Endothelial cell of umbilical vein (primary cell): ENCODE measurements at regions not wholly inside any gene's neighbourhood (a gene's known extent, or its start where the extent isn't known, plus 50 kb on each side); places are given as distances from the start of the nearest gene placed in this dataset.

Experiments used
- BruUV-seq: library from RNA; stranded (reverse); fragments of 400-500 nt; replicated peaks from 2 replicates; lab custom pipeline; 2021; lab: Mats Ljungman, UMichigan
- CTCF ChIA-PET: fragments of 300-600, 350-600 bp; sonication (Branson Sonifier 250); formaldehyde crosslinking; loops from one replicate; lab custom pipeline; 2021; ENCODE audit warnings: antibody characterized with exemption, inconsistent platforms; lab: Charles Lee
- POLR2A ChIA-PET: fragments of 300-600, 350-600 bp; sonication (Branson Sonifier 250); formaldehyde crosslinking; loops from one replicate; lab custom pipeline; 2021; ENCODE audit warnings: antibody characterized with exemption, inconsistent platforms; lab: Charles Lee
- DNase-seq: peaks from one replicate; pipeline ENCODE4 v3.0.0-alpha.2; 2011; ENCODE audit warnings: low read depth, low spot score
- FAIRE-seq: peaks from 2 replicates; lab custom pipeline; 2011; peaks lifted over from hg19 to GRCh38; lab: Jason Lieb, UNC
- H2AFZ ChIP-seq: 2 replicates; pipeline ENCODE4 v1.6.0; 2012; ENCODE audit warnings: low read depth, low read length, control low read depth, inconsistent platforms
- H3K27ac ChIP-seq: 2 replicates; pipeline ENCODE4 v1.5.1; 2011; ENCODE audit warnings: low read depth, mild to moderate bottlenecking, control low read depth, low read length, moderate library complexity; ENCODE audit not compliant: insufficient read depth
- H3K27me3 ChIP-seq, 2 experiments: 2 replicates each; pipeline versions ENCODE4 v1.6.0 to v1.6.1; 2011; ENCODE audit warnings: low read length in 2 of 2, mixed read lengths in 1 of 2; ENCODE audit not compliant: control insufficient read depth in 2 of 2, insufficient read depth in 2 of 2
- H3K36me3 ChIP-seq, 2 experiments: 2 replicates in 1 of 2; 3 replicates in 1 of 2; pipeline ENCODE4 v1.5.1; 2011; ENCODE audit warnings: low read length in 2 of 2, mild to moderate bottlenecking in 1 of 2, moderate library complexity in 1 of 2; ENCODE audit not compliant: control insufficient read depth in 2 of 2, insufficient read depth in 2 of 2; ENCODE audit errors: extremely low read depth in 1 of 2
- H3K4me1 ChIP-seq: 3 replicates; pipeline ENCODE4 v1.5.1; 2011; ENCODE audit warnings: mild to moderate bottlenecking, low read length; ENCODE audit not compliant: control insufficient read depth, insufficient read depth; ENCODE audit errors: extremely low read depth
- H3K4me2 ChIP-seq: 2 replicates; pipeline ENCODE4 v1.6.1; 2011; ENCODE audit warnings: low read length, control low read depth, mixed read lengths; ENCODE audit not compliant: insufficient read depth
- H3K4me3 ChIP-seq, 3 experiments: fragments of 200-600 bp in 1 of 3; sonication (generic), shearing (Covaris generic) in 1 of 3; replicated peaks in 1 of 3; 2 replicates each; pipeline ENCODE4 v1.5.1; 2011 to 2016; ENCODE audit warnings: control low read depth in 3 of 3, low read length in 3 of 3, mild to moderate bottlenecking in 2 of 3, inconsistent platforms in 1 of 3, low read depth in 1 of 3, moderate library complexity in 1 of 3; ENCODE audit not compliant: insufficient read depth in 1 of 3
- H3K79me2 ChIP-seq: 2 replicates; pipeline ENCODE4 v1.6.0; 2012; ENCODE audit warnings: low read length, inconsistent platforms; ENCODE audit not compliant: control insufficient read depth, insufficient read depth
- H3K9ac ChIP-seq: replicated peaks from 2 replicates; pipeline ENCODE3; 2011; ENCODE audit warnings: low read length, control low read depth; ENCODE audit not compliant: insufficient read depth; ENCODE audit errors: extremely low read depth
- H3K9me1 ChIP-seq: replicated peaks from 3 replicates; pipeline ENCODE4 v1.6.0; 2011; ENCODE audit warnings: mild to moderate bottlenecking, low read length; ENCODE audit not compliant: control insufficient read depth, insufficient read depth; ENCODE audit errors: extremely low read depth
- H3K9me3 ChIP-seq: replicated peaks from 2 replicates; pipeline ENCODE4 v1.5.1; 2012; ENCODE audit warnings: low read length, inconsistent platforms; ENCODE audit not compliant: control insufficient read depth, insufficient read depth
- H4K20me1 ChIP-seq: replicated peaks from 2 replicates; pipeline ENCODE3; 2011; ENCODE audit warnings: mild to moderate bottlenecking, low read length; ENCODE audit not compliant: control insufficient read depth, insufficient read depth; ENCODE audit errors: extremely low read depth
- EZH2 ChIP-seq: IDR thresholded peaks from 2 replicates; pipeline ENCODE4 v1.6.1; 2012; ENCODE audit warnings: borderline replicate concordance, low read depth, mild to moderate bottlenecking, moderate library complexity, low read length, inconsistent platforms; ENCODE audit not compliant: severe bottlenecking
- FOS ChIP-seq: IDR thresholded peaks from 2 replicates; pipeline ENCODE4 v1.6.1; 2011; ENCODE audit warnings: mild to moderate bottlenecking, low read length, moderate library complexity, borderline replicate concordance; ENCODE audit not compliant: insufficient read depth
- GATA2 ChIP-seq: IDR thresholded peaks from 2 replicates; pipeline ENCODE4 v1.7.0; 2011; ENCODE audit warnings: low read depth, mild to moderate bottlenecking, moderate library complexity, mixed read lengths, low read length; ENCODE audit not compliant: insufficient read length, insufficient read depth
- JUN ChIP-seq: IDR thresholded peaks from 2 replicates; pipeline ENCODE4 v1.6.1; 2011; ENCODE audit warnings: borderline replicate concordance, low read depth; ENCODE audit not compliant: insufficient read length, insufficient read depth
- MYC ChIP-seq: IDR thresholded peaks from one replicate; pipeline ENCODE4 v1.6.1; 2011; ENCODE audit warnings: mild to moderate bottlenecking, low read depth, low read length
- POLR2A ChIP-seq: IDR thresholded peaks from 2 replicates; pipeline ENCODE4 v1.6.1; 2012; ENCODE audit warnings: low read depth, mild to moderate bottlenecking, control low read depth, low read length
- POLR2AphosphoS5 ChIP-seq: IDR thresholded peaks from 2 replicates; pipeline ENCODE4 v1.6.1; 2012; ENCODE audit warnings: low read depth, mild to moderate bottlenecking, control low read depth, low read length, moderate library complexity; ENCODE audit not compliant: insufficient read depth
- dilution Hi-C: fragments of 300-500 bp; cut with MboI; formaldehyde crosslinking; loops from one replicate; pipeline ENCODE4 v1.15.0; 2019; ENCODE audit warnings: low sequenced_read_pairs; ENCODE audit not compliant: extremely low pct_ligation_motif_present
- intact Hi-C: fragments of 100-400 bp; cut with micrococcal nuclease; formaldehyde crosslinking; loops from one replicate; pipeline ENCODE4 v1.10.0; 2022
- TF ChIP-seq, protein P1 (sequence below): IDR thresholded peaks from 2 replicates; pipeline ENCODE4 v1.6.1; 2011; ENCODE audit not compliant: insufficient read depth, insufficient read length
- TF ChIP-seq, protein P2 (sequence below), 2 donors: IDR thresholded peaks; 1 replicate in 1 of 2; 2 replicates in 1 of 2; pipeline ENCODE4 v1.5.1; 2011; ENCODE audit warnings: low read length in 2 of 2, mild to moderate bottlenecking in 2 of 2, moderate library complexity in 2 of 2, control low read depth in 1 of 2, inconsistent platforms in 1 of 2, low read depth in 1 of 2; ENCODE audit not compliant: insufficient read depth in 1 of 2; ENCODE audit errors: extremely low read depth in 1 of 2

DNA sequence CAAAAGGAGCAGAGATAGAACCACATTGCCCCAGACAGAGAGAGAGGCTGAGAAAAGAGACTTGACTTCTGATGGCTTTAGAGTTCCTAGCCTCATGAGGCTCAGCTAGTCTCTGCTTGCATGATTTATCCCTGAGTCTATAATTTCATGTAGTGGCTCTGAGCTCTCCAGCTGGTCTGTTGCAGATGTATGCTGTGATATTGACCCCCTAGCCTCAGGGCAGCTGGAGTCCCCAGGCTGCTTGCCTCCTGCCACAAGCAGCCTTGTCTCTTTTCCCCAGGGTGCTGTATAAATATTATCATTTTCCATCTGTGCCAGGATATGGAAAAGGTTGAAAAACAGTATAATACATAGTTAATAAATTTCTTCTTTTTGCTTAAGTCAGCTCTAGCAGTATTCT lies 467.6 kb upstream of the CWC22 start:
- Histone ChIP-seq H3K4me2 (no peak overlapping the region), H3K79me2 (no peaks in the 10 kb centered on the region), H3K27me3 (no peaks in the 10 kb centered on the region), H3K9me1 (no peaks in the 10 kb centered on the region), H3K27ac (no peak overlapping the region), H3K4me1 (no peaks in the 10 kb centered on the region), H4K20me1 (no peaks in the 10 kb centered on the region), H3K4me3 (no peak overlapping the region), H2AFZ (no peak overlapping the region), H3K9me3 (no peaks in the 10 kb centered on the region), H3K36me3 (no peaks in the 10 kb centered on the region), H3K9ac (no peak overlapping the region)
- intact Hi-C loops: no loop called here
- ChIA-PET POLR2A (no interaction called here), CTCF (interaction anchor here (0.5 to 1.4 kb wide), 2 partner anchors 14 to 42 kb away, joined by 3 to 5 read pairs; no protein-coding TSS in a partner anchor)
- BruUV-seq: no TSS peak
- FAIRE-seq (no peak), DNase-seq (no peak)
- dilution Hi-C loops: no loop called here
- TF ChIP-seq JUN (no peak), GATA2 (no peak), POLR2AphosphoS5 (no peak)
- TF ChIP-seq, protein P1, sequence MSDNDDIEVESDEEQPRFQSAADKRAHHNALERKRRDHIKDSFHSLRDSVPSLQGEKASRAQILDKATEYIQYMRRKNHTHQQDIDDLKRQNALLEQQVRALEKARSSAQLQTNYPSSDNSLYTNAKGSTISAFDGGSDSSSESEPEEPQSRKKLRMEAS: no peak
- TF ChIP-seq, protein P2, sequence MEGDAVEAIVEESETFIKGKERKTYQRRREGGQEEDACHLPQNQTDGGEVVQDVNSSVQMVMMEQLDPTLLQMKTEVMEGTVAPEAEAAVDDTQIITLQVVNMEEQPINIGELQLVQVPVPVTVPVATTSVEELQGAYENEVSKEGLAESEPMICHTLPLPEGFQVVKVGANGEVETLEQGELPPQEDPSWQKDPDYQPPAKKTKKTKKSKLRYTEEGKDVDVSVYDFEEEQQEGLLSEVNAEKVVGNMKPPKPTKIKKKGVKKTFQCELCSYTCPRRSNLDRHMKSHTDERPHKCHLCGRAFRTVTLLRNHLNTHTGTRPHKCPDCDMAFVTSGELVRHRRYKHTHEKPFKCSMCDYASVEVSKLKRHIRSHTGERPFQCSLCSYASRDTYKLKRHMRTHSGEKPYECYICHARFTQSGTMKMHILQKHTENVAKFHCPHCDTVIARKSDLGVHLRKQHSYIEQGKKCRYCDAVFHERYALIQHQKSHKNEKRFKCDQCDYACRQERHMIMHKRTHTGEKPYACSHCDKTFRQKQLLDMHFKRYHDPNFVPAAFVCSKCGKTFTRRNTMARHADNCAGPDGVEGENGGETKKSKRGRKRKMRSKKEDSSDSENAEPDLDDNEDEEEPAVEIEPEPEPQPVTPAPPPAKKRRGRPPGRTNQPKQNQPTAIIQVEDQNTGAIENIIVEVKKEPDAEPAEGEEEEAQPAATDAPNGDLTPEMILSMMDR (IDR thresholded peaks at IDR 0.05; ENCODE audit: extremely low read depth in 1 of 2, insufficient read depth in 1 of 2, low read depth in 1 of 2, low read length in 2 of 2): no peak

DNA sequence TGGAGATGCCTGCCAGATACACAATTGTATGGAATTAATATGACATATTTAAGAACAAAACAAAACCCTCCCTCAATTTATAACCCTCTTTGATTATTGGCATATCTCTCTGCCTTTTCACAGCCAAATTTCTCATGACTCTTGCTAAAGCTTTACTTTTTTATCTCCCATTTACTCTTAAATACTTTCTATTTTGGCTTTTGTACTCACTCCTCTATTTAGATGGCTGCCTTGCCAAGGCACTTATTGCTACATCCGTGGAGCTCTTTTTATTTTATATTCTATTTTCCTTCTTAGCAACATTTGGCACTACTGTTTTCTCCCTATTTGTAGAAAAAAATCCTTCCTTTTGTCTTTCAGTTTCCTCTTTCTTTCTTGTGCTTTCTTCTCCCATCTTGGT lies 466.4 kb upstream of the CWC22 start:
- BruUV-seq: no TSS peak
- Histone ChIP-seq H2AFZ (no peak overlapping the region), H3K27ac (no peak overlapping the region), H3K9ac (no peak overlapping the region), H3K79me2 (no peaks in the 10 kb centered on the region), H3K4me3 (no peak overlapping the region), H3K4me1 (no peaks in the 10 kb centered on the region), H3K4me2 (no peak overlapping the region), H4K20me1 (no peaks in the 10 kb centered on the region), H3K9me3 (no peaks in the 10 kb centered on the region), H3K27me3 (no peaks in the 10 kb centered on the region), H3K9me1 (no peaks in the 10 kb centered on the region), H3K36me3 (no peaks in the 10 kb centered on the region)
- FAIRE-seq: no peak
- TF ChIP-seq EZH2 (no peak), FOS (no peak), MYC (no peak), POLR2AphosphoS5 (no peak), JUN (no peak), GATA2 (no peak), POLR2A (no peak)
- TF ChIP-seq, protein P2 (IDR thresholded peaks at IDR 0.05; ENCODE audit: extremely low read depth in 1 of 2, insufficient read depth in 1 of 2, low read depth in 1 of 2, low read length in 2 of 2): no peak
- TF ChIP-seq, protein P1: no peak
- CTCF ChIA-PET: interaction anchor here (1.4 kb wide), 1 partner anchor 16 kb away, joined by 3 read pairs; no protein-coding TSS in a partner anchor
- dilution Hi-C loops: no loop called here
- POLR2A ChIA-PET: no interaction called here
- no peak for DNase-seq
- intact Hi-C loops: no loop called here
